ENCODE measurements at regions not wholly inside any gene's neighbourhood (a gene's known extent, or its start where the extent isn't known, plus 50 kb on each side); places are given as distances from the start of the nearest gene placed in this dataset.
"Not testable (repeated sequence)": the region's sequence is repeated elsewhere in the genome, so short reads cannot be mapped to it uniquely, and the experiment has no call there.

- DNase-seq = no peak
These were observed 791.8 kb upstream of the C9orf72 start for GRCh38 chr9:28365020-28365640.

GRCh38 chr9:28365728-28366127 is 792.4 kb upstream of the C9orf72 start:
- DNase-seq = no peak

- DNase-seq = no peak
These were observed 805.0 kb upstream of the C9orf72 start for GRCh38 chr9:28378231-28378630.

DNA sequence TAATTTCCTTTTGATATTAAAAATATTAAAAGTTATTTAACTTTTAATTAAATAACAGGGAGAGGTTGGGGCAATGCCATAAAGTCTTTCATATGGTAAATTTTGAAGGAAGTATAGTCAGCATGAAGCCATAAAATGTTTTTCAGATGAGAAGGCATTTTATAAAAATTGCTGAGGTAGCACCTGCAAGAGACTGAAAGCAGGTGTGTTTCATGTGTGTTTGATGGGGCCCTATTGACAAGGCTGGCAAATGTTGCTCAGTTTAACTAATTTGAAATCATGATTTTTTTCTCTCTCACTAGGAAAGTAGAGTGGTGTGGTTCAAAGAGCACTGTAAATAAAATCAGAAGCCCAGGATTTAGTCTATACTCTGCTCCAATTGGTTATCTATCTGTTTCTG is 805.8 kb upstream of the C9orf72 start:
- no peak for DNase-seq

GRCh38 chr9:28389411-28389810 is 816.1 kb upstream of the C9orf72 start:
- no peak for DNase-seq

GRCh38 chr9:28394774-28395173 is 821.5 kb upstream of the C9orf72 start:
- no peak for DNase-seq

DNA sequence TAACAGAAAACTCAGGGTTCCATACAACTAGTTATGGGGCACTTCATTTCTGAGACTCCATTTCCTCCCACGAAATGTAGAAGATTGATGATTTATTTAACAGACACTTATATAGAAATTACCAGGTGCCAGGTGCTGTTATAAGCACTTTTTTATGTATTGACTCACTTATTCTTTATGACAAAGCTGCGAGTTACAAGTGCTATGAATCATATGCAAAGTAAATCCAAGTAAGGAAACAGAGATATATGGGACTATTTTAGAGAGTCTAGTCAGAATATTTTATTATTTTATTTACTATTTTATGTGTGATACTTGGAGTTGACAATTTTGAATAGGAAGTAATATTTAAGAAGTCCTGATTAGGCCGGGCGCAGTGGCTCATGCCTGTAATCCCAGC is 822.8 kb upstream of the C9orf72 start:
- no peak for DNase-seq

DNA sequence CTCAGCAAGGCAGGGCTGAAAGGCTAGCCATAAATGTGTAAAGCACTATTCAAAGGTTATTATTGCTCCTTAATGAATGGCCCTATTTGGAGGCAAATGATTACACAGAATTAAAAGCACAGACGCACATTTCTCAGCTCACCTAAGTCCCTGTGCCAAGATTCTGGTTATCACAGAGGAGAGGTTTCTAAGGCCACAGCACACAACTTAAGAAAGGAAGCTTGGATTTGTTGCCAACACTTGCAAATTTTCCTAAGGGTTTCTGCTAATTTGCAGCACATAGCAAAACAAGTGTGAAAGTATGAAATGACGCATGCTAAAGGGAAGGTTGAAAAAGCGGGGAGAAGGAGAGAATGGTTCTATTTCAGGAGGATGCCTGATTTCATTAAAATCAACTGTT is 834.1 kb upstream of the C9orf72 start:
- DNase-seq = no peak

- no peak for DNase-seq
These were observed 836.6 kb upstream of the C9orf72 start for GRCh38 chr9:28409919-28410318.

DNA sequence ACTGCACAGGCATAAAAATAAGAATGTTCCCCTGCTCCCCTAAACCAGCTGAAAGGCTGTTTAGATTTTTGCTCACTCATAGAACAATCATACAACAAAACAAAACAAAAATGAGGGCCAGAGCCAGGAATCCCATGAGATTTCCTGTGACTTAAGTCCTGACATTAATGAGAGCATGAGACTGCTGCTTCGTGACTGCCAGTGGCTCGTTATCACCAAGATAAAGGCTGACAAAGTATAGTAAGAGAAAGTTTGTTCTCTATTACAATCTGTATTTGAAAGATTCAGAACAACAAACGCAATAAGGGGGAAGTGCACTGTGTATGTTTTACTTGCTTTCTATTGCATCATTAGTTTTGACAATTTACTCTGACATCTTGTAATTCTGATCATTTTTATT is 837.1 kb upstream of the C9orf72 start:
- DNase-seq = no peak

DNA sequence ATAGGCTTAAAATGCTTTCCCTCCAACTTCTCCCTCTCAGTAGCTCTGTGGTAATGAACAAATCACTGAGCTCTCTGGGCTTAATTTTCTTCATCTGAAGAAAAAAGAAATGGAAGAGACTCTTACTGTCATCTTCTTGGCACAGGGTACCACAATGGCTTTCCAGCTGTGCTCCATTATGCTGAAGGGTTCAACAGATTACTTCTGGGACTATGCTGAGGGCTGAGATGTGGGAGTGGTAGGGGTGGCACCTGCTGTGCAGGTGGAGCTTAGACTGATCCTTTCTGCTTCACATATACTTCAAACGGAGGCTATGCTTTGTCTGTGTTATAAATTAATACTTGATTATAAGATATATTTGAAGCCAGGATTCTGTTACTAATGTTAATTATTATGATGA is 840.2 kb upstream of the C9orf72 start:
- no peak for DNase-seq

DNA sequence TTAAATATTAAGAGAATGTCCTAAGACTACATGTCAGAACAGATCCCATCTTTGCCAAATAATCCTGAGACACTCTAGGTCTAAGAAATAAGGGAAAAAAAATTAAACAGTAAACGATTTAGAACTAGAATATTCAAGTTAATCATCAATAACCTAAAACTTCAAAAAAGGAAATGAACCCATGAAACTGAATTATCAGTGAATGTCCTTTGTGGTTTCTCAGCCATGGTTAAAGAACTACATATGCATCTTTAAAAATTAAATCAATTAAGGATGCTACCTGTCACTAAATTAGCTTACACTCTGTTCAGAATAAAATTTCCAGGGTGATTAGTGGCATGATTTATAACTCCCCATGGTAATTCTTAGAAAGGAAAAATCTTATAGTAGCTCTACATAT is 850.0 kb upstream of the C9orf72 start:
- no peak for DNase-seq

- no peak for DNase-seq
These were observed 862.2 kb upstream of the C9orf72 start for GRCh38 chr9:28435456-28435855.

DNA sequence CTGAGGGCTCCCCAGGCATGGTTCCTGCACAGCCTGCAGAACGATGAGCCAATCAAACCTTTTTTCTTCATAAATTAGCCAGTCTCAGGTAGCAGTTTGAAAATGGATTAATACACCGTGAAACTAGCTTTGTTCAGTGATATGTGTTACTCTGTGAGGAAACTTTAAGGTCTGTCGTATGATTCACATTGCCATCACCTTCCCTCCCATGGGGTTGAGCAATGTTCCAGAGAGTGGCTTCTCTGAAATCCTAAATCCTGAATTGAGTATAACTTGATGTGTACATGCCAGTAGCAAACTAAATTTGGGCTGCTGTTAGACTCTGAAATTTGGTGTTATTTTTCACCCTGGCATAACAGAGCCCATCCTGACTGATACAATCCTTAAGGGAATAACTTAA is 866.4 kb upstream of the C9orf72 start:
- no peak for DNase-seq

DNA sequence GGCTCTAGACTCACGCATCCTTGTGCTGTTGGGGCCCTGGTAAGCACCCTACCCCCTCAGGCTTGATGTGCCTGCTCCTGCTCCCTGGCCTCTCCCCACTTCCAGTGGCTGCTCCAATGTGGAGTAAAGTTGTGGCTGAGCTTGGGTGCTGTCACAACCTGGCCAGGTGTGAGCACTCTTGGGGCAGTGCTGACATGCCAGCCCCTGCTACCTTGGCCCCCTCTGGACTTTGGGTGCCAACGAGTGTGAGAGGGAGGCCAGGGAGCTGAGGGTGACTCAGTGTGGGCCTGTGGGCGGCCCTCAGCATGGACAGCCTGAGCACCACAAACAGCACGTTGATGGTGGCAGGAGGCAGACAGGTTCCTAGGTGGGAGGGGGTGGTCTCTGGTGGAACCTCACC is 870.2 kb upstream of the C9orf72 start:
- DNase-seq = no peak

DNA sequence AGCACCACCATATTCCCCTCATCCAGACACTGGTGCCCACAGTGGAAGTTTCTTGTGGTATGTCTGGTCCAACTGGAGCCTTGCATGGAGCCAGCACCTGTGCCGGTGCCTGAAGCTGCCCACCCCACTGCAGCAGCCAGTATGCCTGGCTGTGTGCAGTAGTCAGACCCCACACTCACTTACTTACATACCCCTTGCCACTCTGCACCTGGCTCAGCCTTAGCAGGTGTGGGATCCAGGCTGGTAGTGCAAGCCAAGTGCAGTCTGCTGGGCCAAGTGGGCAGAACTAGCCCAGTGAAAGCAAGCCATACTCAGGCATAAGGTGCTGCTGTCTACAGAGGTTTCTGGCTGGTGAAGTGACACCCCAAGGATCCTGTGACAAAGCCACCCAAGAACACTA is 871.4 kb upstream of the C9orf72 start:
- no peak for DNase-seq

GRCh38 chr9:28445211-28445610 is 871.9 kb upstream of the C9orf72 start:
- DNase-seq = no peak

DNA sequence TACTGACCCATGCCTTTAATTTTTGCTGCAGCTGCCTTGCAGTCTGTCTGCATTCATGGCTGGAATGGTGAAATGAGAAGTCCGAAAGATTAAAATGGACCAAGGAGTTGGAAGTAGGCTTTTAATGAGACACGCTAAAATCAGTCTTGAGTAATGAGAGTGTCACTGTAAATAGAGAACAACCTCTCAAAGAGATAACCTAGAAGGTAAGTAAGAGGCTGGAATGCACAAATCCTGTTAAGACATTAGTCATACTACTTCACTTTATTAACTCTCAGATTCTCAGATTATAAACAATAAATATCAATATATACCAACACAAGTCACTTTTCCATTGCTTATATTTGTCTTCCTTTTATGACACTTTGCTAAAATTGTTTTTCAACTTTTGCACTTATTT is 880.6 kb upstream of the C9orf72 start:
- no peak for DNase-seq

DNA sequence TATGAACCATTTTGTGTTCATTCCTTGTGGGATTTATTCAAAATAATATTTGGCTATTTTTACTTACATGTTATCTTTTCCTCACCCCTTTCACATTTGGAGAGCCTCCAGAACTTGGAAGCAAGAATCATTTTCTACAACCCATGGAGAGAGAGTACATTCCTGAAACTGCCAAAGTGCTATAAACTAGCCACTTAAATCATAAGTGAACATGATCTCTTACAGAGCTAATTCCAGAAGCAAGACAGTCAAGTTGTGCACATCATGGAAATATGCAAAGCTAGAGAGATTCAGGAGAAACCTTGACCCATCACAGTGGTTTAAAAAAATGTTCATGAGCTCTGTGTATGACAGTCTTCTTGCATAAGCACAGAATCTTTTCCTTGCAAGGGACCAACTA is 883.6 kb upstream of the C9orf72 start:
- DNase-seq = no peak

DNA sequence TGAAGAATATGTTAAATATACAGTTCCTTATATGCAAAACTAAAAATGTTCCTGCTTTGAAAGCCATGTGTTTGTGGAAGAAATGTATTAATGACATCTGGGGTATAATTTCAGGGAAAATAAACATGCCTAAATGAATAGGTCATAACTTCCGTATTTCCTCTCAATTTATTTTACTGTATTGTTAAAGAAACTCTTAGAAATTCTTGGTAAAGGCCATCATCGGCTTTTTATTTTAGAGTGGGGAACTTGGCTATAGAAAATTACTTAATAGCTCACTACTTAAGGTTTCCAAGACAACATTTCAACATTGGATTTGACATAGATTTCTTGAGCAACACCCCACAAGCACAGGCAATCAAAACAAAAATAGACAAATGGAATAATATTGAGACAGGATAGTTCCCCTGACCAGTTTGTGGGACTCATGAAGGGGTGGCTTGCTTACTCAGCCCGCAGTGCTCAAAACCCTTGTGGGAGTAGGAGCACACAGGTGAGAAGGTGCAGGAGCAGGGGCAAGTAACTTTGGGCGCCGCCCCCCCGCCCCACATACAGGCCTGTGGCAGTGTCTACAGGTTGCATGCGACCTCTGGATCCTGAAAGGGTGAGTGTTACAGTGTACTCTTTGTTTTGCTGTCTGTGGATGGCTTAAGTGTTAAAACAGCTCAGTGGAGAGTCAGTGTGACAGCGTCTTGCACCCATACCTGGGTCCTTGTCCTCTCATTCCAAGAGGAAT is 891.4 kb upstream of the C9orf72 start:
- no peak for DNase-seq

DNA sequence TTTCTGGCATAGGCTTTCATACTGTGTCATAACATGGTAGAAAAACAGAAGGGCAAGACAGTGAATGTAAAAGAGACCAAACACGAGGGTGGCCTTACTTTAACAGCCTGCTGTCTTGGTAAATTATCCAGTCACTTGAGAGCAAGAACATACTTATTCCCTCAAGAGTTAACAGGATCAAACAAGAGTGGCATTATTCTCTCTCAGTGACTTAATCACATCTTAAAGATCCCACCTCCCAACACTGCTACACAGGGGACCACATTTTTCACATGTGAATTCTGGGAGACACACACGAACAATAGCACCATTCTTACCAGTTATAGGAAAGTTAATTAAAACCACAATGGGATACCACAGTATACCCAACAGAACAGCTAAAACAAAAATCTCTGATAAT is 898.0 kb upstream of the C9orf72 start:
- no peak for DNase-seq

DNA sequence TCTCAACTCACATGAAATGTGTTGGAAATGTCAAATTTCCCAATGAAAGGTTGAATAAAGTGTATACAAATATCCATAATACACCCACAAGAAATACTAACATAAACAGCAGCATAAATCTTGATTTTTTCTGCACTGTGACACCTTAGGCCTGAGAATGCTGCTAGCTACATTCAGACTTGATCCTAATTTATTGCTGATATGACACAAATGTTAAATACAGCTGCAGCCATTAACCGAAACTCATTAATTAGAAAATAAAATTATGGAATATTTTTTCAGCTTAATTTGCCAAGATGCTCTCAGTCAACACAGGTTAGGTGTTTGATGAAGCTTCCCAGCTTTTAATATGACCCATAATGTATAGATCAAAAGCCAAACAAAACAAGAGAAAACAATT is 914.3 kb upstream of the C9orf72 start:
- DNase-seq = no peak

DNA sequence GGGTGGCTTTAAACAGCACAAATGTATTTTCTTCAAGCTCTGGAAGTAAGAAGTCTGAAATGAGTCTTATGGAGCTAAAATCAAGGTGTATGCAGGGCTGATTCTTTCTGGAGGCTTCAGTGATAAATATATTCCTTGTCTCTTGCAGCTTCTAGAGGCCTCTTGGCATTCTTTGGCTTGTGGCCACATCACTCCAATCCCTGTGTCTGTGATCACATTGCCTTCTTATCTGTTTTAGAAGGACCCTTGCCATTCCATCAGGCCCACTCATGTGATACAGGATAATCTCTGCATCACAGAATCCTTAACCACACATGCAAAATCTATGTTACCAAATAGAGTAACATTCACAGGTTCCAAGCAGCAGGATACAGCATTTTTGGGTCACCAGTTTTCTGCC is 917.8 kb upstream of the C9orf72 start:
- DNase-seq = no peak

GRCh38 chr9:28498168-28498567 is 924.9 kb upstream of the C9orf72 start:
- DNase-seq = not testable (repeated sequence)

GRCh38 chr9:28502189-28502588 is 928.9 kb upstream of the C9orf72 start:
- no peak for DNase-seq

Measured in CD4-positive, alpha-beta T cell treated with Interferon gamma for 1 hour (primary cell).